ENCODE measurements at regions not wholly inside any gene's neighbourhood (a gene's known extent, or its start where the extent isn't known, plus 50 kb on each side); places are given as distances from the start of the nearest gene placed in this dataset.

DNA sequence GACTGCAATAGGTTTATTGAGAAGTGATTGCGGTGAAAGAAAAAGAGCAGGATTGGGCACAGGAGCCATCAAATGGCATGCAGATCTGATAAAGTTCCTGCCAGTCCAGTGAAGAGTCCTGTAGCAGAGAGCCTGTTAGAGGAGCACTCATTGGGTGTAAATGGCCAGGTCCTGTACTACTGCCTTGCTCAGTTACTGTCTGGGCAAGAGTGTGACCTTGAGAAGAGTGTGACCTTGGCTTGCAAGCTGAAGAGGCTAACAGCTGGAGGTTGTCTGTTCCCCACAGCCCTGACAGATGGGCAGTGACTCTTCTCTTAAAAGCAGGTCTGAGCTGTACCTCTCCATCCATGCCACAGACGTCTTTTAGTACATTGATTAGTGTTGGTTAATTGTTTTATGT is 148.6 kb upstream of the SLC38A2 start:
- no peak for TF ChIP-seq EZH2 (IDR thresholded peaks at IDR 0.05; ENCODE audit: borderline replicate concordance, insufficient read depth, low read length, poor library complexity, severe bottlenecking)
- TF ChIP-seq, protein P1, sequence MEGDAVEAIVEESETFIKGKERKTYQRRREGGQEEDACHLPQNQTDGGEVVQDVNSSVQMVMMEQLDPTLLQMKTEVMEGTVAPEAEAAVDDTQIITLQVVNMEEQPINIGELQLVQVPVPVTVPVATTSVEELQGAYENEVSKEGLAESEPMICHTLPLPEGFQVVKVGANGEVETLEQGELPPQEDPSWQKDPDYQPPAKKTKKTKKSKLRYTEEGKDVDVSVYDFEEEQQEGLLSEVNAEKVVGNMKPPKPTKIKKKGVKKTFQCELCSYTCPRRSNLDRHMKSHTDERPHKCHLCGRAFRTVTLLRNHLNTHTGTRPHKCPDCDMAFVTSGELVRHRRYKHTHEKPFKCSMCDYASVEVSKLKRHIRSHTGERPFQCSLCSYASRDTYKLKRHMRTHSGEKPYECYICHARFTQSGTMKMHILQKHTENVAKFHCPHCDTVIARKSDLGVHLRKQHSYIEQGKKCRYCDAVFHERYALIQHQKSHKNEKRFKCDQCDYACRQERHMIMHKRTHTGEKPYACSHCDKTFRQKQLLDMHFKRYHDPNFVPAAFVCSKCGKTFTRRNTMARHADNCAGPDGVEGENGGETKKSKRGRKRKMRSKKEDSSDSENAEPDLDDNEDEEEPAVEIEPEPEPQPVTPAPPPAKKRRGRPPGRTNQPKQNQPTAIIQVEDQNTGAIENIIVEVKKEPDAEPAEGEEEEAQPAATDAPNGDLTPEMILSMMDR (IDR thresholded peaks at IDR 0.05; ENCODE audit: poor library complexity, severe bottlenecking), result no peak
- no peak for TF ChIP-seq EP300 (conservative IDR thresholded peaks at IDR 0.05; ENCODE audit: poor library complexity, severe bottlenecking)
- no peak for TF ChIP-seq RAD21 (conservative IDR thresholded peaks at IDR 0.05)
- TF ChIP-seq, protein P2, sequence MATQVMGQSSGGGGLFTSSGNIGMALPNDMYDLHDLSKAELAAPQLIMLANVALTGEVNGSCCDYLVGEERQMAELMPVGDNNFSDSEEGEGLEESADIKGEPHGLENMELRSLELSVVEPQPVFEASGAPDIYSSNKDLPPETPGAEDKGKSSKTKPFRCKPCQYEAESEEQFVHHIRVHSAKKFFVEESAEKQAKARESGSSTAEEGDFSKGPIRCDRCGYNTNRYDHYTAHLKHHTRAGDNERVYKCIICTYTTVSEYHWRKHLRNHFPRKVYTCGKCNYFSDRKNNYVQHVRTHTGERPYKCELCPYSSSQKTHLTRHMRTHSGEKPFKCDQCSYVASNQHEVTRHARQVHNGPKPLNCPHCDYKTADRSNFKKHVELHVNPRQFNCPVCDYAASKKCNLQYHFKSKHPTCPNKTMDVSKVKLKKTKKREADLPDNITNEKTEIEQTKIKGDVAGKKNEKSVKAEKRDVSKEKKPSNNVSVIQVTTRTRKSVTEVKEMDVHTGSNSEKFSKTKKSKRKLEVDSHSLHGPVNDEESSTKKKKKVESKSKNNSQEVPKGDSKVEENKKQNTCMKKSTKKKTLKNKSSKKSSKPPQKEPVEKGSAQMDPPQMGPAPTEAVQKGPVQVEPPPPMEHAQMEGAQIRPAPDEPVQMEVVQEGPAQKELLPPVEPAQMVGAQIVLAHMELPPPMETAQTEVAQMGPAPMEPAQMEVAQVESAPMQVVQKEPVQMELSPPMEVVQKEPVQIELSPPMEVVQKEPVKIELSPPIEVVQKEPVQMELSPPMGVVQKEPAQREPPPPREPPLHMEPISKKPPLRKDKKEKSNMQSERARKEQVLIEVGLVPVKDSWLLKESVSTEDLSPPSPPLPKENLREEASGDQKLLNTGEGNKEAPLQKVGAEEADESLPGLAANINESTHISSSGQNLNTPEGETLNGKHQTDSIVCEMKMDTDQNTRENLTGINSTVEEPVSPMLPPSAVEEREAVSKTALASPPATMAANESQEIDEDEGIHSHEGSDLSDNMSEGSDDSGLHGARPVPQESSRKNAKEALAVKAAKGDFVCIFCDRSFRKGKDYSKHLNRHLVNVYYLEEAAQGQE (IDR thresholded peaks at IDR 0.05; ENCODE audit: borderline replicate concordance), result no peak
- no peak for TF ChIP-seq POLR2AphosphoS5 (IDR thresholded peaks at IDR 0.05)
- TF ChIP-seq TAF1 (IDR thresholded peaks at IDR 0.05; ENCODE audit: low read depth), result no peak
- no peak for TF ChIP-seq MXI1 (conservative IDR thresholded peaks at IDR 0.05; ENCODE audit: poor library complexity, severe bottlenecking)
